WTC11 (cell line): ENCODE measurements at regions not wholly inside any gene's neighbourhood (a gene's known extent, or its start where the extent isn't known, plus 50 kb on each side); places are given as distances from the start of the nearest gene placed in this dataset.

ENCODE experiments used
- ATAC-seq: fragments of 200-7000 bp; cut with Tn5 transposase; 2 replicates; pipeline ENCODE4 v1.10.0; 2021; ENCODE audit warnings: mild to moderate bottlenecking, moderate library complexity
- CTCF ChIA-PET: fragments of 300-600 bp; sonication (Branson Sonifier 250); formaldehyde crosslinking; loops from one replicate; lab custom pipeline; 2021; ENCODE audit warnings: antibody characterized with exemption; lab: Charles Lee
- POLR2A ChIA-PET: fragments of 350-600 bp; sonication (Branson Sonifier 250); formaldehyde crosslinking; loops from one replicate; lab custom pipeline; 2021; ENCODE audit warnings: antibody characterized with exemption; lab: Charles Lee
- DNase-seq: peaks from one replicate; pipeline ENCODE4 v3.0.0; 2021; ENCODE audit warnings: low spot score
- H3K27ac Mint-ChIP-seq: 2 replicates; pipeline ENCODE4 v1.8.0; 2021; ENCODE audit warnings: mixed read lengths
- H3K27me3 Mint-ChIP-seq: 2 replicates; pipeline ENCODE4 v1.8.0; 2021; ENCODE audit warnings: low read depth, mild to moderate bottlenecking, moderate library complexity, mixed read lengths
- H3K36me3 Mint-ChIP-seq: 2 replicates; pipeline ENCODE4 v1.8.0; 2021; ENCODE audit warnings: mixed read lengths
- H3K4me1 Mint-ChIP-seq: 2 replicates; pipeline ENCODE4 v1.8.0; 2022; ENCODE audit warnings: mixed read lengths
- H3K4me3 Mint-ChIP-seq: 2 replicates; pipeline ENCODE4 v1.8.0; 2021; ENCODE audit warnings: mild to moderate bottlenecking, moderate library complexity, mixed read lengths
- H3K9me3 Mint-ChIP-seq: 2 replicates; pipeline ENCODE4 v1.8.0; 2021; ENCODE audit warnings: mixed read lengths
- AFF4 ChIP-seq: sonication (generic); formaldehyde crosslinking; IDR thresholded peaks from 2 replicates; pipeline ENCODE4 v1.8.1; 2023; ENCODE audit warnings: mild to moderate bottlenecking, missing genetic modification reagents, borderline replicate concordance
- ATF2 ChIP-seq: sonication (generic); formaldehyde crosslinking; IDR thresholded peaks from 2 replicates; pipeline ENCODE4 v1.8.1; 2022; ENCODE audit warnings: low read depth, missing genetic modification reagents, borderline replicate concordance
- CDX4 ChIP-seq: fragments of 250-450 bp; sonication (Bioruptor Pico); IDR thresholded peaks from 2 replicates; pipeline ENCODE4 v1.9.0; 2021; ENCODE audit warnings: moderate library complexity, mild to moderate bottlenecking, inconsistent platforms, borderline replicate concordance
- ESRRA ChIP-seq: sonication (generic); formaldehyde crosslinking; IDR thresholded peaks from 2 replicates; pipeline ENCODE4 v1.8.1; 2022; ENCODE audit warnings: mild to moderate bottlenecking, missing genetic modification reagents, borderline replicate concordance
- ETV6 ChIP-seq: sonication (generic); formaldehyde crosslinking; IDR thresholded peaks from 2 replicates; pipeline ENCODE4 v1.8.1; 2022; ENCODE audit warnings: mild to moderate bottlenecking, missing genetic modification reagents
- HMGA2 ChIP-seq: fragments of 250-450 bp; sonication (Bioruptor Pico); IDR thresholded peaks from 2 replicates; pipeline ENCODE4 v1.4.0; 2021; ENCODE audit warnings: mild to moderate bottlenecking, moderate library complexity
- IRF2 ChIP-seq: sonication (generic); formaldehyde crosslinking; IDR thresholded peaks from 2 replicates; pipeline ENCODE4 v1.8.0; 2022; ENCODE audit warnings: low read depth, missing genetic modification reagents, borderline replicate concordance
- JAZF1 ChIP-seq: fragments of 250-450 bp; sonication (Bioruptor Pico); IDR thresholded peaks from 2 replicates; pipeline ENCODE4 v1.9.0; 2021; ENCODE audit warnings: moderate library complexity, mild to moderate bottlenecking, inconsistent platforms
- MXD4 ChIP-seq: fragments of 250-450 bp; sonication (Bioruptor Pico); IDR thresholded peaks from 2 replicates; pipeline ENCODE4 v1.8.0; 2021; ENCODE audit warnings: mild to moderate bottlenecking, moderate library complexity, borderline replicate concordance
- NFATC4 ChIP-seq: fragments of 250-450 bp; sonication (Bioruptor Pico); IDR thresholded peaks from 2 replicates; pipeline ENCODE4 v1.9.0; 2021; ENCODE audit warnings: mild to moderate bottlenecking
- NR2C2 ChIP-seq: sonication (generic); formaldehyde crosslinking; IDR thresholded peaks from 2 replicates; pipeline ENCODE4 v1.8.0; 2022; ENCODE audit warnings: mild to moderate bottlenecking, missing genetic modification reagents
- OVOL2 ChIP-seq: fragments of 250-450 bp; sonication (Bioruptor Pico); IDR thresholded peaks from 2 replicates; pipeline ENCODE4 v1.9.0; 2021; ENCODE audit warnings: mild to moderate bottlenecking, borderline replicate concordance
- RORB ChIP-seq: fragments of 250-450 bp; sonication (Bioruptor Pico); IDR thresholded peaks from 2 replicates; pipeline ENCODE4 v1.9.0; 2021; ENCODE audit warnings: mild to moderate bottlenecking
- SMAD3 ChIP-seq: sonication (generic); formaldehyde crosslinking; IDR thresholded peaks from 2 replicates; pipeline ENCODE4 v1.8.0; 2022; ENCODE audit warnings: missing genetic modification reagents, mild to moderate bottlenecking, borderline replicate concordance
- TP53 ChIP-seq: sonication (generic); formaldehyde crosslinking; IDR thresholded peaks from 2 replicates; pipeline ENCODE4 v1.8.1; 2023; ENCODE audit warnings: mild to moderate bottlenecking, missing genetic modification reagents
- USF2 ChIP-seq: sonication (generic); formaldehyde crosslinking; IDR thresholded peaks from 2 replicates; pipeline ENCODE4 v1.8.1; 2023; ENCODE audit warnings: mild to moderate bottlenecking, missing genetic modification reagents, moderate library complexity
- ZNF232 ChIP-seq: sonication (generic); formaldehyde crosslinking; IDR thresholded peaks from 2 replicates; pipeline ENCODE4 v1.8.0; 2022; ENCODE audit warnings: mild to moderate bottlenecking, missing genetic modification reagents
- TF ChIP-seq, protein P1 (sequence below): sonication (generic); formaldehyde crosslinking; IDR thresholded peaks from 2 replicates; pipeline ENCODE4 v1.8.1; 2023; ENCODE audit warnings: mild to moderate bottlenecking, missing genetic modification reagents
- TF ChIP-seq, protein P2 (sequence below): sonication (generic); formaldehyde crosslinking; conservative IDR thresholded peaks from 2 replicates; pipeline ENCODE4 v1.8.1; 2022; ENCODE audit warnings: mild to moderate bottlenecking, missing genetic modification reagents
- TF ChIP-seq, protein P3 (sequence below): sonication (generic); formaldehyde crosslinking; IDR thresholded peaks from 2 replicates; pipeline ENCODE4 v1.8.1; 2022; ENCODE audit warnings: low read depth, mild to moderate bottlenecking, moderate library complexity, missing genetic modification reagents, borderline replicate concordance

DNA sequence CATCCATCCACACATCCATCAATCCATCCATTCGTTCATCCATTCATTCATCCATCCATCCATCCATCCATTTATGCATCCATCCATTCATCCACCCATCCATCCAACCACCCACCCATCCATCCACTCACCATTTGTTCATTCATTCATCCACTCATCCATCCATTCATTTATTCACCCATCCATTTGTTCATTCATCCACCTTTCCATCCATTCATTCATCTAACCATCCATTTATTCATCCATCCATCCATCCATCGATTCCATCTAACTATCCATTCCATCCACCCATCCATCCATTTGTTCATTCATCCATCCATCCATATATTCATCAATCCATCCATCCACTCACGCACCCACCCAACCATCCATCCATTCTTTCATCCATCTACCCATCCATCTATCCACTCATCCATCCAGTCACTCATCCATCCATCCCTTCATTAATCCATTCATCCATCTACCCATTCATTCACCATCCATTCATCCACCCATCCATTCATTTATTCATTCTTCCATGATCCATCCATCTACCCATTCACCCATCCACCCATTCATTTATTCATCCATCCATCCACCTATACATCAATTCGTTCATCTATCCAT lies 225.0 kb downstream of the TUBA3C start:
- Mint-ChIP-seq H3K4me1 (no peaks in the 10 kb centered on the region), H3K36me3 (peaks cover 79% of the 10 kb centered on the region), H3K27me3 (peaks cover 30% of the 10 kb centered on the region), H3K4me3 (no peak overlapping the region), H3K27ac (no peak overlapping the region)
- ATAC-seq (no peak), DNase-seq (no peak)
- CTCF ChIA-PET: no interaction called here
- POLR2A ChIA-PET: no interaction called here
- TF ChIP-seq USF2 (CRISPR knock-in tag): no peak
- TF ChIP-seq ZNF232 (CRISPR knock-in tag): no peak
- TF ChIP-seq JAZF1 (CRISPR knock-in tag): no peak
- no peak for TF ChIP-seq ETV6
- TF ChIP-seq, all 79 proteins: peak for 0
- H3K9me3 Mint-ChIP-seq: peaks cover 70% of the 10 kb centered on the region

DNA sequence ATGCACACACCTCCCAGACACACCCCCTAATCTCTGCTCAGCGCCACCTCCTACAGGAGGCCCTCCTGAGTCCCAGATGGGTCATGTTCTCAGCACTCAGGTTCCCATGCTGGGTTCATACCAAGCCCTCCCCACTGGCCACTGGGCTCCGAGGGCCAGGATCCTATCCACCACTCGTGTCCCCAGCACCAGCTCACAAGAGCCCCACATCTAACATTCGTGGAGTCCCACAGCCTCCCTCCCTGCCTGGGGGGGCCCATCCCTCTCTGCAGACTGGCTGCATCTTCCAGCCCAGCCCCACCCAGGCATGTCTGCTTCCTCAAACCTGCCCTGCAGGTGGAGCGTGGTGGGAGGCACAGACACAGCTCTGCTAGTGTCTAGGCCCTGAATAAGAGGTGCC lies 227.4 kb downstream of the TUBA3C start:
- TF ChIP-seq, protein P1, sequence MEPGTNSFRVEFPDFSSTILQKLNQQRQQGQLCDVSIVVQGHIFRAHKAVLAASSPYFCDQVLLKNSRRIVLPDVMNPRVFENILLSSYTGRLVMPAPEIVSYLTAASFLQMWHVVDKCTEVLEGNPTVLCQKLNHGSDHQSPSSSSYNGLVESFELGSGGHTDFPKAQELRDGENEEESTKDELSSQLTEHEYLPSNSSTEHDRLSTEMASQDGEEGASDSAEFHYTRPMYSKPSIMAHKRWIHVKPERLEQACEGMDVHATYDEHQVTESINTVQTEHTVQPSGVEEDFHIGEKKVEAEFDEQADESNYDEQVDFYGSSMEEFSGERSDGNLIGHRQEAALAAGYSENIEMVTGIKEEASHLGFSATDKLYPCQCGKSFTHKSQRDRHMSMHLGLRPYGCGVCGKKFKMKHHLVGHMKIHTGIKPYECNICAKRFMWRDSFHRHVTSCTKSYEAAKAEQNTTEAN: no peak
- TF ChIP-seq ATF2: no peak
- TF ChIP-seq, protein P2, sequence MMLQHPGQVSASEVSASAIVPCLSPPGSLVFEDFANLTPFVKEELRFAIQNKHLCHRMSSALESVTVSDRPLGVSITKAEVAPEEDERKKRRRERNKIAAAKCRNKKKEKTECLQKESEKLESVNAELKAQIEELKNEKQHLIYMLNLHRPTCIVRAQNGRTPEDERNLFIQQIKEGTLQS (CRISPR knock-in tag): no peak
- no peak for TF ChIP-seq OVOL2 (CRISPR knock-in tag)
- no peak for TF ChIP-seq MXD4 (CRISPR knock-in tag)
- TF ChIP-seq AFF4 (CRISPR knock-in tag): no peak
- no peak for ATAC-seq
- peaks cover 81% of the 10 kb centered on the region for H3K36me3 Mint-ChIP-seq
- peaks cover 71% of the 10 kb centered on the region for H3K9me3 Mint-ChIP-seq
- peaks cover 33% of the 10 kb centered on the region for H3K27me3 Mint-ChIP-seq
- no peak for DNase-seq
- ChIA-PET POLR2A (no interaction called here), CTCF (no interaction called here)
- no peaks in the 10 kb centered on the region for H3K4me1 Mint-ChIP-seq
- H3K4me3 Mint-ChIP-seq: no peak overlapping the region
- H3K27ac Mint-ChIP-seq: no peak overlapping the region

DNA sequence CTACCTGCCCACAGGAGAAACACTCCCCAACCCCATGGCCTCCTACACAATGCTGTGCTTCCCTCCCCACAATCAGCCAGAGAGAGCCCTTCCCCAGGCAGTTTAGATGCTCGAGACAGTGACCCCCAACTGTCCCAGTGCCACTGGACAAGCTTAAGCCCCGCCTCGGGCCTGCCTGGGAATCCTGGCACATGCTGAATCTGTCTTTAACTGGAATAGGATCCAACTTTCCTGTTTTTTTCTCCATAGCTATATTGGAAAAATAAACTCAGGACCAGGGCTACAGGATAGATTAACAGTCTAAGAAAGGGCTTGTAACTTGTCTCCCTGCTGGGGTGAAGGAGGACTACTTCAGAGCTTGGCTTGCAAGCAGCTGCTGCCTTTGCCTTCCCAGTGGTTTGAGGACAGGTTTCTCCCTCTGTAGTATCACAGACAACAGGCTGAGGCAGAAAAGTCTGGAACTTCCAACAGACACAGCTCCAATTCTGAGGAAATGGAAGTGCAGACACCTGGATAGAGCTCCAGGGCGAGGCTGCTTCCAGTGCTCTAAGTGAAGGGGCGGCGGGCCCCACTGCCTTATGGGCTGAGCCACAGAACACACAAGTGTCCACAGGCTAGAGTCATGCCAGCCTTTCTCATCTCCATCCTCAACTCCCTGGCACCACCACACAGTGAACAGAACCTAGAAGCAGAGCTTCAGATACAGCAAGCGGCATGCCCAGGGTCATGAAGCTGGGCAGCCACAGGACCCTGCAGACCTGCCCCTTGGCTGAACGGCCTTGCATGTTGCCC lies 228.3 kb downstream of the TUBA3C start:
- peaks cover 33% of the 10 kb centered on the region for H3K27me3 Mint-ChIP-seq
- H3K4me3 Mint-ChIP-seq: no peak overlapping the region
- POLR2A ChIA-PET: no interaction called here
- DNase-seq: no peak
- H3K4me1 Mint-ChIP-seq: no peaks in the 10 kb centered on the region
- peaks cover 83% of the 10 kb centered on the region for H3K36me3 Mint-ChIP-seq
- ATAC-seq: no peak
- H3K27ac Mint-ChIP-seq: no peak overlapping the region
- H3K9me3 Mint-ChIP-seq: peaks cover 70% of the 10 kb centered on the region
- CTCF ChIA-PET: no interaction called here
- TF ChIP-seq ETV6 (no peak), NFATC4 (no peak), CDX4 (CRISPR knock-in tag) (no peak), ESRRA (CRISPR knock-in tag) (no peak), SMAD3 (CRISPR knock-in tag) (no peak), IRF2 (no peak), RORB (CRISPR knock-in tag) (no peak), TP53 (CRISPR knock-in tag) (no peak), NR2C2 (CRISPR knock-in tag) (no peak), HMGA2 (CRISPR knock-in tag) (no peak)
- TF ChIP-seq, protein P3, sequence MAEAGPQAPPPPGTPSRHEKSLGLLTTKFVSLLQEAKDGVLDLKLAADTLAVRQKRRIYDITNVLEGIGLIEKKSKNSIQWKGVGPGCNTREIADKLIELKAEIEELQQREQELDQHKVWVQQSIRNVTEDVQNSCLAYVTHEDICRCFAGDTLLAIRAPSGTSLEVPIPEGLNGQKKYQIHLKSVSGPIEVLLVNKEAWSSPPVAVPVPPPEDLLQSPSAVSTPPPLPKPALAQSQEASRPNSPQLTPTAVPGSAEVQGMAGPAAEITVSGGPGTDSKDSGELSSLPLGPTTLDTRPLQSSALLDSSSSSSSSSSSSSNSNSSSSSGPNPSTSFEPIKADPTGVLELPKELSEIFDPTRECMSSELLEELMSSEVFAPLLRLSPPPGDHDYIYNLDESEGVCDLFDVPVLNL (CRISPR knock-in tag): no peak
